Panc1 (cell line): ENCODE measurements at regions not wholly inside any gene's neighbourhood (a gene's known extent, or its start where the extent isn't known, plus 50 kb on each side); places are given as distances from the start of the nearest gene placed in this dataset.

ENCODE experiments used
- ATAC-seq: fragments of 200-7000 bp; cut with Tn5 transposase; 2 replicates; pipeline ENCODE4 v1.9.1; 2020; ENCODE audit warnings: mild to moderate bottlenecking, moderate library complexity
- BruUV-seq: library from RNA; stranded (reverse); fragments of 400-500 nt; replicated peaks from 2 replicates; lab custom pipeline; 2021; lab: Mats Ljungman, UMichigan
- CTCF ChIA-PET: fragments of 300-600 bp; sonication (Branson Sonifier 250); formaldehyde crosslinking; loops from one replicate; lab custom pipeline; 2022; ENCODE audit warnings: antibody characterized with exemption; lab: Charles Lee
- POLR2A ChIA-PET: fragments of 300-600 bp; sonication (Branson Sonifier 250); formaldehyde crosslinking; loops from one replicate; lab custom pipeline; 2022; ENCODE audit warnings: antibody characterized with exemption; lab: Charles Lee
- DNase-seq: peaks from one replicate; pipeline ENCODE4 v3.0.0-alpha.2; 2010; ENCODE audit warnings: low read depth, low spot score
- H3K27ac ChIP-seq: 2 replicates; pipeline ENCODE4 v1.5.1; 2011; ENCODE audit warnings: mild to moderate bottlenecking, low read length, inconsistent platforms
- H3K27me3 ChIP-seq: fragments of 200-500 bp; sonication (Bioruptor generic); 2 replicates; pipeline ENCODE4 v1.6.0; 2014; ENCODE audit warnings: low read length, inconsistent platforms; ENCODE audit not compliant: control insufficient read depth, insufficient read depth
- H3K36me3 ChIP-seq: fragments of 200-500 bp; sonication (Bioruptor generic); 2 replicates; pipeline ENCODE4 v1.5.1; 2014; ENCODE audit warnings: inconsistent platforms, mild to moderate bottlenecking, low read length, moderate library complexity; ENCODE audit not compliant: control insufficient read depth, insufficient read depth
- H3K4me1 ChIP-seq: 2 replicates; pipeline ENCODE4 v1.5.1; 2011; ENCODE audit warnings: inconsistent platforms, mild to moderate bottlenecking, low read length, moderate library complexity; ENCODE audit not compliant: control insufficient read depth, insufficient read depth
- H3K4me3 ChIP-seq, 2 experiments: 2 replicates each; pipeline ENCODE4 v1.5.1; 2011 to 2012; ENCODE audit warnings: low read depth in 2 of 2, low read length in 2 of 2, mild to moderate bottlenecking in 2 of 2, inconsistent platforms in 1 of 2, moderate library complexity in 1 of 2
- H3K9me3 ChIP-seq: fragments of 200-500 bp; sonication (Bioruptor generic); 2 replicates; pipeline ENCODE4 v1.5.1; 2014; ENCODE audit warnings: low read depth, mild to moderate bottlenecking, inconsistent platforms, low read length, moderate library complexity; ENCODE audit not compliant: control insufficient read depth, insufficient read depth
- POLR2AphosphoS5 ChIP-seq: IDR thresholded peaks from 2 replicates; pipeline ENCODE4 v1.6.1; 2012; ENCODE audit warnings: mild to moderate bottlenecking, low read depth, low read length, moderate library complexity
- SIN3A ChIP-seq: IDR thresholded peaks from 2 replicates; pipeline ENCODE4 v1.6.1; 2012; ENCODE audit warnings: low read depth, mild to moderate bottlenecking, low read length, moderate library complexity, borderline replicate concordance; ENCODE audit not compliant: insufficient read depth
- TCF7L2 ChIP-seq: IDR thresholded peaks from 2 replicates; pipeline ENCODE4 v1.6.1; 2011; ENCODE audit warnings: mild to moderate bottlenecking, low read depth, low read length, inconsistent platforms
- in situ Hi-C: cut with HindIII; loops from 2 replicates; pipeline ENCODE4 v1.10.0; 2016; ENCODE audit warnings: low sequenced_read_pairs, low pct_unique_long_range_greater_than_20kb
- intact Hi-C: fragments of 100-400 bp; cut with micrococcal nuclease; formaldehyde crosslinking; loops from one replicate; pipeline ENCODE4 v1.10.0; 2022; ENCODE audit not compliant: unreplicated experiment
- TF ChIP-seq, protein P1 (sequence below): fragments of 450-650 bp; IDR thresholded peaks from 2 replicates; pipeline ENCODE4 v1.5.1; 2017; ENCODE audit warnings: mild to moderate bottlenecking
- TF ChIP-seq, protein P2 (sequence below), 2 experiments: IDR thresholded peaks; 2 replicates each; pipeline ENCODE4 v1.6.1; 2011 to 2012; ENCODE audit warnings: low read depth in 2 of 2, control low read depth in 1 of 2, low read length in 1 of 2, mild to moderate bottlenecking in 1 of 2, moderate library complexity in 1 of 2; ENCODE audit not compliant: insufficient read depth in 1 of 2

DNA sequence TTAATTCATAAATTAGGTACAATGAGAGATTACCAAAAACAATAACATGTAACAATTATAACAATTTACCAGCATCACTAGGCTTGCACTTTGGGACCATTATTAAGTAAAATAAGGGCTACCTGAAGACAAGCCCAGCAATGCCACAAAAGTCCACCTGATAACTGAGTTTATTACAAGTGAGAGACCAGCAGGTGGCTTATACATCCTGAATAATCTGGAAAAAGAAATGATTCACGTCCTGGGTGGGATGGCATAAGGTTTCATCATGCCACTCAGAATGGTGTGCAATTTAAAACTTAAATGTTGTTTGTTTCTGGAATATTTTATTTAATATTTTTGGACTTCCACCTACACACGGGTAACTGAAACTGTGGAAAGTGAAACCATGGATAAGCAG, 1287.1 kb upstream of the GBE1 start:
- CTCF ChIA-PET = no interaction called here
- Histone ChIP-seq H3K4me1 (no peaks in the 10 kb centered on the region), H3K36me3 (no peaks in the 10 kb centered on the region), H3K27me3 (no peaks in the 10 kb centered on the region), H3K27ac (no peak overlapping the region), H3K4me3 (no peak overlapping the region), H3K9me3 (no peaks in the 10 kb centered on the region)
- POLR2A ChIA-PET = no interaction called here
- DNase-seq (no peak), ATAC-seq (no peak)
- no TSS peak for BruUV-seq
- intact Hi-C loops = no loop called here
- in situ Hi-C loops = no loop called here
- TF ChIP-seq SIN3A (no peak), POLR2AphosphoS5 (no peak), TCF7L2 (no peak)
- TF ChIP-seq, protein P1, sequence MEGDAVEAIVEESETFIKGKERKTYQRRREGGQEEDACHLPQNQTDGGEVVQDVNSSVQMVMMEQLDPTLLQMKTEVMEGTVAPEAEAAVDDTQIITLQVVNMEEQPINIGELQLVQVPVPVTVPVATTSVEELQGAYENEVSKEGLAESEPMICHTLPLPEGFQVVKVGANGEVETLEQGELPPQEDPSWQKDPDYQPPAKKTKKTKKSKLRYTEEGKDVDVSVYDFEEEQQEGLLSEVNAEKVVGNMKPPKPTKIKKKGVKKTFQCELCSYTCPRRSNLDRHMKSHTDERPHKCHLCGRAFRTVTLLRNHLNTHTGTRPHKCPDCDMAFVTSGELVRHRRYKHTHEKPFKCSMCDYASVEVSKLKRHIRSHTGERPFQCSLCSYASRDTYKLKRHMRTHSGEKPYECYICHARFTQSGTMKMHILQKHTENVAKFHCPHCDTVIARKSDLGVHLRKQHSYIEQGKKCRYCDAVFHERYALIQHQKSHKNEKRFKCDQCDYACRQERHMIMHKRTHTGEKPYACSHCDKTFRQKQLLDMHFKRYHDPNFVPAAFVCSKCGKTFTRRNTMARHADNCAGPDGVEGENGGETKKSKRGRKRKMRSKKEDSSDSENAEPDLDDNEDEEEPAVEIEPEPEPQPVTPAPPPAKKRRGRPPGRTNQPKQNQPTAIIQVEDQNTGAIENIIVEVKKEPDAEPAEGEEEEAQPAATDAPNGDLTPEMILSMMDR = no peak
- TF ChIP-seq, protein P2, sequence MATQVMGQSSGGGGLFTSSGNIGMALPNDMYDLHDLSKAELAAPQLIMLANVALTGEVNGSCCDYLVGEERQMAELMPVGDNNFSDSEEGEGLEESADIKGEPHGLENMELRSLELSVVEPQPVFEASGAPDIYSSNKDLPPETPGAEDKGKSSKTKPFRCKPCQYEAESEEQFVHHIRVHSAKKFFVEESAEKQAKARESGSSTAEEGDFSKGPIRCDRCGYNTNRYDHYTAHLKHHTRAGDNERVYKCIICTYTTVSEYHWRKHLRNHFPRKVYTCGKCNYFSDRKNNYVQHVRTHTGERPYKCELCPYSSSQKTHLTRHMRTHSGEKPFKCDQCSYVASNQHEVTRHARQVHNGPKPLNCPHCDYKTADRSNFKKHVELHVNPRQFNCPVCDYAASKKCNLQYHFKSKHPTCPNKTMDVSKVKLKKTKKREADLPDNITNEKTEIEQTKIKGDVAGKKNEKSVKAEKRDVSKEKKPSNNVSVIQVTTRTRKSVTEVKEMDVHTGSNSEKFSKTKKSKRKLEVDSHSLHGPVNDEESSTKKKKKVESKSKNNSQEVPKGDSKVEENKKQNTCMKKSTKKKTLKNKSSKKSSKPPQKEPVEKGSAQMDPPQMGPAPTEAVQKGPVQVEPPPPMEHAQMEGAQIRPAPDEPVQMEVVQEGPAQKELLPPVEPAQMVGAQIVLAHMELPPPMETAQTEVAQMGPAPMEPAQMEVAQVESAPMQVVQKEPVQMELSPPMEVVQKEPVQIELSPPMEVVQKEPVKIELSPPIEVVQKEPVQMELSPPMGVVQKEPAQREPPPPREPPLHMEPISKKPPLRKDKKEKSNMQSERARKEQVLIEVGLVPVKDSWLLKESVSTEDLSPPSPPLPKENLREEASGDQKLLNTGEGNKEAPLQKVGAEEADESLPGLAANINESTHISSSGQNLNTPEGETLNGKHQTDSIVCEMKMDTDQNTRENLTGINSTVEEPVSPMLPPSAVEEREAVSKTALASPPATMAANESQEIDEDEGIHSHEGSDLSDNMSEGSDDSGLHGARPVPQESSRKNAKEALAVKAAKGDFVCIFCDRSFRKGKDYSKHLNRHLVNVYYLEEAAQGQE (IDR thresholded peaks at IDR 0.05; ENCODE audit: insufficient read depth in 1 of 2, low read depth in 2 of 2, low read length in 1 of 2) = no peak

DNA sequence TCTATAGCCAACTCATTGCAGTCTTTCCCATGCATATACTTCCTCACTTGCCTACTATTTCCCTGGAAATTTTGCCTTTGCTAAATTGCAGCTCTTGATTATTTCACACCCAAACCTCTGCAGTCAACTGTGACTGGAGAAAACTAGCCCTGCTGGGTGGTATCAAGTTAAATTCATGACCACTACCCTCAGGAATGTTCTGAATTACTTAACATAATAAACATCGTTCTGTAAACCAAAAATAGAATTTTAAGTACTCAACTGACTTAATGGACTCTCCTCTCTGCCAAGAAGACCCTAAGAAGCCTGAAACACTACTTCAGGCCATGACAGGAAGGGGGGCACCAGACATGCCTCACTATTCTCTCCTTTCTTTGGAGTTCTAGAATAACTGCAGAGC, 1278.0 kb upstream of the GBE1 start:
- TF ChIP-seq POLR2AphosphoS5 = no peak
- TF ChIP-seq TCF7L2 = no peak
- TF ChIP-seq SIN3A = no peak
- TF ChIP-seq, protein P2 (IDR thresholded peaks at IDR 0.05; ENCODE audit: insufficient read depth in 1 of 2, low read depth in 2 of 2, low read length in 1 of 2) = no peak
- TF ChIP-seq, protein P1 = no peak
- intact Hi-C loops = no loop called here
- ATAC-seq (no peak), DNase-seq (no peak)
- no peak overlapping the region for H3K27ac ChIP-seq
- in situ Hi-C loops = no loop called here
- POLR2A ChIA-PET = no interaction called here
- CTCF ChIA-PET = no interaction called here
- BruUV-seq = no TSS peak
- H3K36me3 ChIP-seq = no peaks in the 10 kb centered on the region
- H3K27me3 ChIP-seq = no peaks in the 10 kb centered on the region
- H3K4me3 ChIP-seq = no peak overlapping the region
- H3K9me3 ChIP-seq = no peaks in the 10 kb centered on the region
- no peaks in the 10 kb centered on the region for H3K4me1 ChIP-seq
